ENCODE measurements at regions not wholly inside any gene's neighbourhood (a gene's known extent, or its start where the extent isn't known, plus 50 kb on each side); places are given as distances from the start of the nearest gene placed in this dataset.

- Mint-ChIP-seq H3K4me3 (ENCODE audit: low read depth) (no peak overlapping the region), H3K36me3 (ENCODE audit: low read depth) (no peaks in the 10 kb centered on the region), H3K9me3 (no peaks in the 10 kb centered on the region), H3K4me1 (ENCODE audit: low read depth) (no peaks in the 10 kb centered on the region), H3K27ac (no peak overlapping the region), H3K27me3 (ENCODE audit: low read depth) (no peaks in the 10 kb centered on the region)
- no peak for DNase-seq (ENCODE audit: low spot score)
- intact Hi-C loops (cut with micrococcal nuclease): no loop called here
These were observed 230.8 kb upstream of the RND3 start for GRCh38 chr2:150718280-150718679.

- Mint-ChIP-seq H3K4me1 (ENCODE audit: low read depth) (no peaks in the 10 kb centered on the region), H3K36me3 (ENCODE audit: low read depth) (no peaks in the 10 kb centered on the region), H3K4me3 (ENCODE audit: low read depth) (no peak overlapping the region), H3K27me3 (ENCODE audit: low read depth) (no peaks in the 10 kb centered on the region), H3K27ac (no peak overlapping the region), H3K9me3 (no peaks in the 10 kb centered on the region)
- no peak for DNase-seq (ENCODE audit: low spot score)
- intact Hi-C loops (cut with micrococcal nuclease): no loop called here
These were observed 228.7 kb upstream of the RND3 start for GRCh38 chr2:150716186-150716585.

GRCh38 chr2:150715501-150715900 lies 228.0 kb upstream of the RND3 start:
- no peak overlapping the region for H3K27ac Mint-ChIP-seq
- intact Hi-C loops (cut with micrococcal nuclease): no loop called here

GRCh38 chr2:150710916-150711315 lies 223.4 kb upstream of the RND3 start:
- no peak for DNase-seq (ENCODE audit: low spot score)
- H3K9me3 Mint-ChIP-seq: no peaks in the 10 kb centered on the region
- no peak overlapping the region for H3K27ac Mint-ChIP-seq
- H3K4me3 Mint-ChIP-seq (ENCODE audit: low read depth): no peak overlapping the region
- no peaks in the 10 kb centered on the region for H3K4me1 Mint-ChIP-seq (ENCODE audit: low read depth)
- intact Hi-C loops (cut with micrococcal nuclease): no loop called here
- H3K27me3 Mint-ChIP-seq (ENCODE audit: low read depth): no peaks in the 10 kb centered on the region
- no peaks in the 10 kb centered on the region for H3K36me3 Mint-ChIP-seq (ENCODE audit: low read depth)

More at GRCh38 chr2:150715501-150715900, 228.0 kb upstream of the RND3 start:
- H3K4me3 Mint-ChIP-seq (ENCODE audit: low read depth): no peak overlapping the region
- no peak for DNase-seq (ENCODE audit: low spot score)
- H3K4me1 Mint-ChIP-seq (ENCODE audit: low read depth): no peaks in the 10 kb centered on the region
- no peaks in the 10 kb centered on the region for H3K27me3 Mint-ChIP-seq (ENCODE audit: low read depth)
- H3K9me3 Mint-ChIP-seq: no peaks in the 10 kb centered on the region
- no peaks in the 10 kb centered on the region for H3K36me3 Mint-ChIP-seq (ENCODE audit: low read depth)

GRCh38 chr2:150710041-150710440 lies 222.6 kb upstream of the RND3 start:
- H3K4me1 Mint-ChIP-seq (ENCODE audit: low read depth): no peaks in the 10 kb centered on the region
- no peak for DNase-seq (ENCODE audit: low spot score)
- H3K27ac Mint-ChIP-seq: no peak overlapping the region
- no peaks in the 10 kb centered on the region for H3K27me3 Mint-ChIP-seq (ENCODE audit: low read depth)
- intact Hi-C loops (cut with micrococcal nuclease): no loop called here
- H3K36me3 Mint-ChIP-seq (ENCODE audit: low read depth): no peaks in the 10 kb centered on the region
- no peaks in the 10 kb centered on the region for H3K9me3 Mint-ChIP-seq
- H3K4me3 Mint-ChIP-seq (ENCODE audit: low read depth): no peak overlapping the region

- no peaks in the 10 kb centered on the region for H3K4me1 Mint-ChIP-seq (ENCODE audit: low read depth)
- H3K27ac Mint-ChIP-seq: no peak overlapping the region
- intact Hi-C loops (cut with micrococcal nuclease): no loop called here
- H3K27me3 Mint-ChIP-seq (ENCODE audit: low read depth): no peaks in the 10 kb centered on the region
- DNase-seq (ENCODE audit: low spot score): no peak
- H3K9me3 Mint-ChIP-seq: no peaks in the 10 kb centered on the region
- no peak overlapping the region for H3K4me3 Mint-ChIP-seq (ENCODE audit: low read depth)
- no peaks in the 10 kb centered on the region for H3K36me3 Mint-ChIP-seq (ENCODE audit: low read depth)
These were observed 219.1 kb upstream of the RND3 start for GRCh38 chr2:150706561-150706960.

- no peak overlapping the region for H3K27ac Mint-ChIP-seq
- DNase-seq (ENCODE audit: low spot score): no peak
- intact Hi-C loops (cut with micrococcal nuclease): no loop called here
- H3K4me1 Mint-ChIP-seq (ENCODE audit: low read depth): no peaks in the 10 kb centered on the region
- no peaks in the 10 kb centered on the region for H3K27me3 Mint-ChIP-seq (ENCODE audit: low read depth)
- H3K36me3 Mint-ChIP-seq (ENCODE audit: low read depth): no peaks in the 10 kb centered on the region
- no peaks in the 10 kb centered on the region for H3K9me3 Mint-ChIP-seq
- no peak overlapping the region for H3K4me3 Mint-ChIP-seq (ENCODE audit: low read depth)
These were observed 218.3 kb upstream of the RND3 start for GRCh38 chr2:150705767-150706166.

GRCh38 chr2:150705357-150705756 lies 217.9 kb upstream of the RND3 start:
- no peaks in the 10 kb centered on the region for H3K36me3 Mint-ChIP-seq (ENCODE audit: low read depth)
- no peak overlapping the region for H3K27ac Mint-ChIP-seq
- no peaks in the 10 kb centered on the region for H3K9me3 Mint-ChIP-seq
- no peaks in the 10 kb centered on the region for H3K27me3 Mint-ChIP-seq (ENCODE audit: low read depth)
- DNase-seq (ENCODE audit: low spot score): no peak
- intact Hi-C loops (cut with micrococcal nuclease): no loop called here
- no peaks in the 10 kb centered on the region for H3K4me1 Mint-ChIP-seq (ENCODE audit: low read depth)
- no peak overlapping the region for H3K4me3 Mint-ChIP-seq (ENCODE audit: low read depth)

- no peaks in the 10 kb centered on the region for H3K36me3 Mint-ChIP-seq (ENCODE audit: low read depth)
- no peaks in the 10 kb centered on the region for H3K27me3 Mint-ChIP-seq (ENCODE audit: low read depth)
- no peak overlapping the region for H3K4me3 Mint-ChIP-seq (ENCODE audit: low read depth)
- DNase-seq (ENCODE audit: low spot score): no peak
- H3K27ac Mint-ChIP-seq: no peak overlapping the region
- intact Hi-C loops (cut with micrococcal nuclease): no loop called here
- H3K4me1 Mint-ChIP-seq (ENCODE audit: low read depth): no peaks in the 10 kb centered on the region
- H3K9me3 Mint-ChIP-seq: no peaks in the 10 kb centered on the region
These were observed 215.3 kb upstream of the RND3 start for GRCh38 chr2:150702791-150703190.

- no peak overlapping the region for H3K4me3 Mint-ChIP-seq (ENCODE audit: low read depth)
- no peak overlapping the region for H3K27ac Mint-ChIP-seq
- no peaks in the 10 kb centered on the region for H3K4me1 Mint-ChIP-seq (ENCODE audit: low read depth)
- DNase-seq (ENCODE audit: low spot score): no peak
- H3K27me3 Mint-ChIP-seq (ENCODE audit: low read depth): no peaks in the 10 kb centered on the region
- H3K36me3 Mint-ChIP-seq (ENCODE audit: low read depth): no peaks in the 10 kb centered on the region
- intact Hi-C loops (cut with micrococcal nuclease): no loop called here
- H3K9me3 Mint-ChIP-seq: no peaks in the 10 kb centered on the region
These were observed 213.5 kb upstream of the RND3 start for GRCh38 chr2:150700666-150701580.

- no peaks in the 10 kb centered on the region for H3K9me3 Mint-ChIP-seq
- H3K36me3 Mint-ChIP-seq (ENCODE audit: low read depth): no peaks in the 10 kb centered on the region
- H3K4me1 Mint-ChIP-seq (ENCODE audit: low read depth): no peaks in the 10 kb centered on the region
- no peak for DNase-seq (ENCODE audit: low spot score)
- intact Hi-C loops (cut with micrococcal nuclease): no loop called here
- H3K4me3 Mint-ChIP-seq (ENCODE audit: low read depth): no peak overlapping the region
- H3K27ac Mint-ChIP-seq: no peak overlapping the region
- H3K27me3 Mint-ChIP-seq (ENCODE audit: low read depth): no peaks in the 10 kb centered on the region
These were observed 211.8 kb upstream of the RND3 start for GRCh38 chr2:150699218-150699617.

- no peak for DNase-seq (ENCODE audit: low spot score)
- H3K4me3 Mint-ChIP-seq (ENCODE audit: low read depth): no peak overlapping the region
- intact Hi-C loops (cut with micrococcal nuclease): no loop called here
- H3K27ac Mint-ChIP-seq: no peak overlapping the region
- no peaks in the 10 kb centered on the region for H3K27me3 Mint-ChIP-seq (ENCODE audit: low read depth)
- no peaks in the 10 kb centered on the region for H3K4me1 Mint-ChIP-seq (ENCODE audit: low read depth)
- no peaks in the 10 kb centered on the region for H3K36me3 Mint-ChIP-seq (ENCODE audit: low read depth)
- H3K9me3 Mint-ChIP-seq: no peaks in the 10 kb centered on the region
These were observed 210.7 kb upstream of the RND3 start for GRCh38 chr2:150698016-150698661.

- H3K4me1 Mint-ChIP-seq (ENCODE audit: low read depth): no peaks in the 10 kb centered on the region
- H3K36me3 Mint-ChIP-seq (ENCODE audit: low read depth): no peaks in the 10 kb centered on the region
- no peak overlapping the region for H3K27ac Mint-ChIP-seq
- no peaks in the 10 kb centered on the region for H3K27me3 Mint-ChIP-seq (ENCODE audit: low read depth)
- H3K4me3 Mint-ChIP-seq (ENCODE audit: low read depth): no peak overlapping the region
- no peaks in the 10 kb centered on the region for H3K9me3 Mint-ChIP-seq
- no peak for DNase-seq (ENCODE audit: low spot score)
- intact Hi-C loops (cut with micrococcal nuclease): no loop called here
These were observed 210.1 kb upstream of the RND3 start for GRCh38 chr2:150697596-150697995.
